A172 (cell line): ENCODE measurements at regions not wholly inside any gene's neighbourhood (a gene's known extent, or its start where the extent isn't known, plus 50 kb on each side); places are given as distances from the start of the nearest gene placed in this dataset.

Source experiments
- DNase-seq: peaks from one replicate; pipeline ENCODE4 v3.0.0-alpha.2; 2015; ENCODE audit warnings: low spot score

- no peak for DNase-seq
Observed at GRCh38 chr20:17818187-17818586, 118.4 kb downstream of the BANF2 start.

DNA sequence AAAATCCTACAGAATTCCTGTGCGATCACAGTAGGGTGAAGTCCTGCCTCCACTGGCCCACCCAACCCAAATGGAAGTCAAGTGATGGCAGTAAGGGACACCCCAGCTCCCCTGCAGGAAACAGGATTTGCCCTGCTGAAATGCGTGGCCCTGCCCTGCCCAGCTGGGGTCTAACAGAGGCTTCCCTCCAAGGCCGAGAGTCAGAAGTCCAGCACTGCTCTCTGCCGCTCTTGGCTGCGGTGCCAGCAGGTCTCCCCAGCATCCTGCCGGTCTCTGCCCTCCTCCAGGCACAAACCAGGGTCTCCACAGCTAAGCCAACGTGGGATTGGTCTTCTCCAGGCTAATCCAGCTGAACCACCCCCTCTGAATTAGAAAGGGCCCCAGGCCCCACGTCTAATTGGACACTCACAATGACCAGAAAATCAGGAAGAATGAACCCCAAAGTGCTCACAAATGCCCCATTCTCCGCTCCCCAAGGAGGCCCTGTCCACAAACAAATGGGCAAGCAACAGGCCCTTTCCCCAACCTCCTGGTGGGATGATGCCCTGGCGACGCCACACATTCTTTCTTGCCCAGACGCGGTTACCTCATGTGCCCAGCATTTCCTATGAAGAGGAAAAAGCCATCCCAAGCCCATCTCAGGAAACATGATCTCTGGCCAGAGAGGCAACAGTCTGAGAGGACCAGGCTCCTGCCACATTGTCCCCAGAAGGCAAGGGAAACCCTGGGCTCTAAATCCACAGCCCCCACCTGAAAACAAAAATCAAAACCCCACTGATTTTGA lies 117.2 kb downstream of the BANF2 start:
- no peak for DNase-seq

DNA sequence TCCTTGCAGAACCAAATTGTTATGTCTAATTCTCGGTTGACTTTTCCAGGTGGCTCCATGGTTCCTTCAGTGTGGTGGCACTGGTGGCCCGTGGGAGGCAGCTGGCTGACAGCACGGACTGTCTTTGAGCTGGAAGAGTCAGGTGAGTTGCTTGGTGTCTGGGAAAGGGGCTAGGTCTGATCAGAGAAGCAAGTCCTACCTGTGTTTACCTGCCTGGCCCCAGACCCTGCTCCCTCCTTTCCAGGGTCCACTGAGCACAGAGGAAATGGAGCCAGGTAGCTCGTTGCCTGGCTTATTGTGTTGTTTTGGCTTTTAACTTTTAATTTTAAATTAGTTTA lies 111.8 kb downstream of the BANF2 start:
- no peak for DNase-seq

GRCh38 chr20:17810847-17811627 lies 111.3 kb downstream of the BANF2 start:
- no peak for DNase-seq

- no peak for DNase-seq
Observed at GRCh38 chr20:17810062-17810631, 110.4 kb downstream of the BANF2 start.

- no peak for DNase-seq
Observed at GRCh38 chr20:17809362-17810061, 109.7 kb downstream of the BANF2 start.

GRCh38 chr20:17808782-17809181 lies 109.0 kb downstream of the BANF2 start:
- no peak for DNase-seq

GRCh38 chr20:17808357-17808756 lies 108.6 kb downstream of the BANF2 start:
- DNase-seq: no peak

- DNase-seq: peak; percentile 18
Observed at GRCh38 chr20:17807651-17808050, 107.9 kb downstream of the BANF2 start.

DNA sequence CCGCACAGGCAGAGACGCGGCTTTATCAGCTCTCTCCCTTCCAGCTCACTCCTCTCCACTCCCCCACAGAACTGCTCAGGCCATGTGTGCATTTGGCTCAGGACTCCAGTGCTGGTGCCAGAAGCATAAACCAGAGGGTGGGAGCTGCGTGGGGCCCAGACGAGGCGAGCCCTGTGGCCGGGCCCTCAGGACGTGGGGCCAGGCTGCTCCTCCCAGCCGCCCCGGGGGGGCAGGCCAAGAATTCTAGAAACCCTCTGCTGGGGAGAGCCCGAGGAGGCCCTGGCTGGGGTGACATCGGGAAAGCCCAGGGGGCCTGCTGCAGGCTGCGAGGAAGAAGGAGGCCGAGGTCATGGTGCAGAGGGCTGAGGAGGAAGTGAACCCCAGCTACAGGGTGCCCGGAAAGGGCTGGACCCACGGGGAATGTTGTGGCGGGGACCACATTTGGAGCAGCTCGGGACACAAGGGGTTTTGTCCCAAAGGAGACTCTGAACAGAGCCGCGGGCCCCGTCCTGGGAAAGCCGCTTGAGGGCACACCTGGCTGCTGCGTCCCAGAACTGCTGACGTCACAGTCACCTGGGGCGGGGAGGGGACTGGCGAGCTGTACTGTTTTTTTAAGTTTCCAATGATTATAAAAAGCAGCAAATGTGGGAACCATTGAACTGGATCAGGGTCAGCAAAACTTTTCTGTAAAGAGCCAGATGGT lies 107.1 kb downstream of the BANF2 start:
- no peak for DNase-seq

DNA sequence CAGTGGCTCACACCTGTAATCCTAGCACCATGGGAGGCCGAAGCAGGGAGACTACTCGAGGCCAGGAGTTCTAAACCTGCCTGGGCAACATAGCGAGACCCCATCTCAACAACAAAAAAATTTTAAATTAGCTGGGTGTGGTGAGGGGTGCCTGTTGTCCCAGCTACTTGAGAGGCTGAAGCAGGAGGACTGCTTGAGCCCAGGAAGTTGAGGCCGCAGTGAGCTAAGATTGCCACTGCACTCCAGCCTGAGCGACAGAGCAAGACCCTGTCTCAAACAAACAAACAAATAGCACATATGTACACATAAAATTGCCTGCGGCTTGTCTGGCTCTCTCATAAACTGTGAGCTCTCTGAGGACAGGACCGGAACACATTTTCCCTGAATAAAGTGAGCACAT lies 106.3 kb downstream of the BANF2 start:
- no peak for DNase-seq

- DNase-seq: no peak
Observed at GRCh38 chr20:17803765-17804164, 104.0 kb downstream of the BANF2 start.

- DNase-seq: no peak
Observed at GRCh38 chr20:17799575-17800227, 99.9 kb downstream of the BANF2 start.

DNA sequence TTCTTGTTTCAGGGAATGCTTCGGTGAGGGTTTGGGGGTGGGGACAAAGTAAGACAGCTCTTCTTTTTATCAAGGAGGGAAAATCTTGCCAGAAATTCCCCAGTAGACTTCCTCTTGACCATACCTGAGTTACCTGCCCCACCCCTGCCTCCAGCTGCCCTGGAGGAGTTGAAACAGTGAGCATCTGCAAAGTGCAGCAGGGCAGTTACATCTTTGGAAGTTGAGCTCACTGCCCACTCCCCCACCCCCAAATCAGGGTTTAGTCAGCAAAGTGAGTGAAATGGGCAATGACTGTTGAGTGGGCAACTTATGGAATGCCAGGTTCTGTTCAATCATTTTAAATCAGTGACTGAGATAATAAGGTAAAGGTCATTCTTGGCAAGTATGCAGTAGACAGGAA lies 98.8 kb downstream of the BANF2 start:
- DNase-seq: no peak

- DNase-seq: no peak
Observed at GRCh38 chr20:17797579-17797978, 97.8 kb downstream of the BANF2 start.

DNA sequence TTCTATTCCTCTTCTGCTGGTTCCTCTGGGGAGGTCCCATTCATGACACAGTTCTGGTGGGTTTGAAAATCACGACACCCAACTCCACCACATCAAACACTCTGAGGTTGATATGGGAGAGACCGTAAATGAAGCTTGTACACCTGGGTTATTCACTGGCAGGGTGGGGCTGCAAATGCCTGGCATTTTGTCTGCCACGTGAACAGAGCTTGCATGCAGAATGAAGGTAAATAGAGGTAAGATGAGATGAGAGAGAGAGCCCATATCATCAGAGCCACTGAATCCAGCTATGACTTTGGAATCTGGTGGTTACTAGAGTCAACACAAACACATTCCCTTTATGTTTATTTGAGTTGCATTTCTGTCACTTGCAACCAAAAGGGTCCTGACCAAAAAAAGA lies 97.4 kb downstream of the BANF2 start:
- no peak for DNase-seq

DNA sequence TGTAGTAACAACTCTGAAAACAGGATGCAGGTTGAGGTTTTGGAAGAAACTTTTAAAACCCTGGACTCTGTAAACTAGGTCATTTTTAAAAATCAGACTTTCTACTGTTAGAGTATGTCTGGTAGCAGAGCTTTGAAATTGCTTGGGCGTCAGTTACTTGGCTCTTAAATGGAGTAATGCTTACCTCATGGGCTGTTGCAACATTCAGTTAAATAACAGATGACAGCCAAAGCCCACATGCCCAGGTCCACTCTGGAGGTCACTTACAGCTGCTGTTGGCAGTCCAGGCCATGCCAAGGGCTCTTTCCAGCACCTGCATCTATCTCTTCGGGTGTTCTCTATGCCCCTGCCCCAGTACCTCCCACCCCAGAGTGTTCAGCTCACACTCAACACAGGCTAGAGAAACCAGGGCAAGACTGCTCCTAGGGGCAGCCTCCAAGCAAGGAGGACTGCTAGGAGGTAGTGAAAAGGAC lies 96.4 kb downstream of the BANF2 start:
- no peak for DNase-seq

- DNase-seq: no peak
Observed at GRCh38 chr20:17795501-17796071, 95.8 kb downstream of the BANF2 start.

GRCh38 chr20:17795003-17795402 lies 95.2 kb downstream of the BANF2 start:
- DNase-seq: no peak

DNA sequence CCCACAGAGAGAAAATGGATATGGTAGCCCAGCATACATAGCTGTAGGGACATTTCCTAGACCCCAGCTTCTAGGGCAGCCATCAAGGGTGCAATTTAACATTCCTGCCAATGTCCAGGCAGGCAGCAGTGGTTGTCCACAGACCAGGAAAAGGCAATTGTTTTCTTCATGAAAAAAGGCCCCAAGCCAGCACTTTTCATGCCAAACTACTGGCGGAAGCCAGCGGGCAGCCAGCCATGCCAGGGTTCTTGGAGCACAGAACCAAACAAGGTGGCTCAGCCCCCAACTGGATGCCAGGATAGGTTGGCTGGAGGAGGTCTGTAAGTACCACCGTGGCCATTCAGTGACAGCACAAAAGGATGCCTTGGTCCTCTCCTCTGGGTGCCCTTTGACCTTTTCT lies 94.6 kb downstream of the BANF2 start:
- no peak for DNase-seq

GRCh38 chr20:17793986-17794385 lies 94.2 kb downstream of the BANF2 start:
- no peak for DNase-seq
